ENCODE measurements at regions not wholly inside any gene's neighbourhood (a gene's known extent, or its start where the extent isn't known, plus 50 kb on each side); places are given as distances from the start of the nearest gene placed in this dataset.

DNA sequence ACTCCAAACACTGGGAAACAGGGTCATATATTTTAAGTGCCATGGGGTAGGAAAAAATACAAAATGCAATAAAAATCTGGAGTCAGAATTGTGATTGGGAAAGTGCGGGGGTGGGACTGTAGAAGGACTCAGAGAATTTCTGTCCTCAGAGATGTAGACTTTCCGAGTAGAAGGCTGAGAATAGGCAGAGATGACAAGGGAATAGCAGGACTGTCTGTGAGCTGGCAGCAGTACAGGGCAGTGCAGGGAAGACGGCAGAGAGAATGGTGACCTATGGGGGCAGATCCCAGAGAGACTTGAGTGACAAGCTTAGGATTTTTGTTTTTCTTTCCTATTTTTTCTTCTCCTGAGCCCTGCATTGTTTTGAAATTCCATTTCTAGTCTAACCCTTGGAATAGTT lies 127.6 kb downstream of the SLC16A9 start:
- ATAC-seq (ENCODE audit: low FRiP score in 2 of 2): no peak

DNA sequence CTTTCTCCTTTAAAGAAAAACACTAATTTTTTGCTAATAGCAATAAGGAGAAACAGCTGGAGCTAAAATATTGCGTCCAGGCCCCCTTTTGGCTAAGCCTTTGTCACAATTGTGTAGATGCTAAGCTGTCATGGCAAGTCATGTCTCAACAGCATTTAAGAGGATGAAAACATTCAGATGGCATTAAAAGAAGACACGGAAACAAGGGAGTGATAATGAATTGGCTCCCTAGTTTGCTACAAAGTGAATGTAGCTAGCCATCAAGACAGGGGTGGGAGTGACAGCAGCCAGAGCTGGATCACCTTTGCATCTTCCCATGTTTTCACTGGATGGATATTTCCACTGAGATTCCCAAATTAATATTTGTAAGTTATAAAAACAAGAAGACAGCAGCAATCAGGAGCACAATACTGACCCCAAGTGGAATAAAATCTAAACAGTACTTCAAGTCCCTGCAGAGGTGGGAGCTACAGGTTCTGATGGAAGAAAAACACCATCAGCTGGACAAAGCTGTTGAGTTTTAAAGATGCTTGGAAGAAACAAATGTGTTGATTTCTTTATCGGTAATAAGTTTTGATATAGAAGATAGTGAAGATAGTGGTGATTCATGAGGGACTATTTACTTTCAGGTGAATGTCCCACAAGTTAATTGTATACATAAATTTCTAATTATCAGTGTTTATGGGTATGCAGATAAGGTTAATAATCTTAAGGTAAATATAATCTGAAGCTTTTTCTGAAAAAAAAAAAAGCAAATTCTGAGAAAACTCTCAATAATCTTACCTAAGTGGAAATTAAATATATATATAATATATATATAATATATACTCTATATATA lies 129.4 kb downstream of the SLC16A9 start:
- ATAC-seq (ENCODE audit: low FRiP score in 2 of 2): peak in 1 of 2 donors; percentile 44
- no peak overlapping the region for H3K4me3 ChIP-seq

More for the DNA sequence above, 127.6 kb downstream of the SLC16A9 start:
- peaks cover 0 to 5% (median 3%) of the 10 kb centered on the region in 4 donors for H3K4me1 ChIP-seq
- H3K27ac ChIP-seq: no peak overlapping the region
- H3K4me3 ChIP-seq: no peak overlapping the region
- no peaks in the 10 kb centered on the region for H3K27me3 ChIP-seq
- no peak for DNase-seq
- no peaks in the 10 kb centered on the region for H3K9me3 ChIP-seq
- no peaks in the 10 kb centered on the region for H3K36me3 ChIP-seq
- 83 to 86% methylated on average over 3 of the region's 3 CpGs for WGBS, 2 donors
- TF ChIP-seq POLR2AphosphoS5 (IDR thresholded peaks at IDR 0.05) (no peak), EP300 (IDR thresholded peaks at IDR 0.05) (no peak)

DNA sequence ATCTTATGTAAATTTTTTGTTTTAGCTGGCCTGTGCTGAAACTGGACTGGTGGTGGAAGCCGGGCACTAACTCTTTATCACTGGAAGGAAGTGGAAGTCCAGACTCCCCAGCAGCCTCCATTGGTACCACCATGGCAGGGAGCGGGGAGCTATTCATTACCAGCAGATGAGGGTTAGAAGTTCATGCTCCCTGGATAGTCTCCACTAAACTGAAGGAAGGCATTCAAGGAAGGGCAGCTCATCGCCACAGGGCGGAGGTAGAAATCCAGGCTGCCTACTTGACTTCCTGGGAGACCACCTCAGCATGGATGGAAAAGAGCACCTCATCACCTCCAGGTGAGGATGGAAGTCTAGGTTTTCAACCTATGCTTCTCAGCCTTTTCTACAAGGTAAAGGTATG lies 130.9 kb downstream of the SLC16A9 start:
- no peak overlapping the region for H3K4me3 ChIP-seq
- H3K27me3 ChIP-seq: no peaks in the 10 kb centered on the region
- H3K27ac ChIP-seq: no peak overlapping the region
- H3K36me3 ChIP-seq: no peaks in the 10 kb centered on the region
- peaks cover 0 to 5% (median 0%) of the 10 kb centered on the region in 4 donors for H3K4me1 ChIP-seq
- no peaks in the 10 kb centered on the region for H3K9me3 ChIP-seq
- DNase-seq: no peak
- no peak for ATAC-seq (ENCODE audit: low FRiP score in 2 of 2)
- 90 to 97% methylated on average over 4 of the region's 4 CpGs for WGBS, 2 donors
- TF ChIP-seq POLR2AphosphoS5 (IDR thresholded peaks at IDR 0.05) (no peak), EP300 (IDR thresholded peaks at IDR 0.05) (no peak), POLR2A (IDR thresholded peaks at IDR 0.05) (no peak)
- TF ChIP-seq, protein P1, sequence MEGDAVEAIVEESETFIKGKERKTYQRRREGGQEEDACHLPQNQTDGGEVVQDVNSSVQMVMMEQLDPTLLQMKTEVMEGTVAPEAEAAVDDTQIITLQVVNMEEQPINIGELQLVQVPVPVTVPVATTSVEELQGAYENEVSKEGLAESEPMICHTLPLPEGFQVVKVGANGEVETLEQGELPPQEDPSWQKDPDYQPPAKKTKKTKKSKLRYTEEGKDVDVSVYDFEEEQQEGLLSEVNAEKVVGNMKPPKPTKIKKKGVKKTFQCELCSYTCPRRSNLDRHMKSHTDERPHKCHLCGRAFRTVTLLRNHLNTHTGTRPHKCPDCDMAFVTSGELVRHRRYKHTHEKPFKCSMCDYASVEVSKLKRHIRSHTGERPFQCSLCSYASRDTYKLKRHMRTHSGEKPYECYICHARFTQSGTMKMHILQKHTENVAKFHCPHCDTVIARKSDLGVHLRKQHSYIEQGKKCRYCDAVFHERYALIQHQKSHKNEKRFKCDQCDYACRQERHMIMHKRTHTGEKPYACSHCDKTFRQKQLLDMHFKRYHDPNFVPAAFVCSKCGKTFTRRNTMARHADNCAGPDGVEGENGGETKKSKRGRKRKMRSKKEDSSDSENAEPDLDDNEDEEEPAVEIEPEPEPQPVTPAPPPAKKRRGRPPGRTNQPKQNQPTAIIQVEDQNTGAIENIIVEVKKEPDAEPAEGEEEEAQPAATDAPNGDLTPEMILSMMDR (IDR thresholded peaks at IDR 0.05): no peak

More for the DNA sequence above, 129.4 kb downstream of the SLC16A9 start:
- Histone ChIP-seq H3K36me3 (no peaks in the 10 kb centered on the region), H3K9me3 (no peaks in the 10 kb centered on the region), H3K4me1 (peaks cover 0 to 5% (median 3%) of the 10 kb centered on the region in 4 donors), H3K27me3 (no peaks in the 10 kb centered on the region), H3K27ac (no peak overlapping the region)
- WGBS, 2 donors: 43 to 54% methylated on average over 3 of the region's 3 CpGs
- no peak for DNase-seq
- TF ChIP-seq EP300 (IDR thresholded peaks at IDR 0.05) (no peak), POLR2AphosphoS5 (IDR thresholded peaks at IDR 0.05) (no peak), POLR2A (IDR thresholded peaks at IDR 0.05) (no peak)
- TF ChIP-seq, protein P1 (IDR thresholded peaks at IDR 0.05): peak in 3 of 6 experiments; percentile 18 to 29 (median 21)

DNA sequence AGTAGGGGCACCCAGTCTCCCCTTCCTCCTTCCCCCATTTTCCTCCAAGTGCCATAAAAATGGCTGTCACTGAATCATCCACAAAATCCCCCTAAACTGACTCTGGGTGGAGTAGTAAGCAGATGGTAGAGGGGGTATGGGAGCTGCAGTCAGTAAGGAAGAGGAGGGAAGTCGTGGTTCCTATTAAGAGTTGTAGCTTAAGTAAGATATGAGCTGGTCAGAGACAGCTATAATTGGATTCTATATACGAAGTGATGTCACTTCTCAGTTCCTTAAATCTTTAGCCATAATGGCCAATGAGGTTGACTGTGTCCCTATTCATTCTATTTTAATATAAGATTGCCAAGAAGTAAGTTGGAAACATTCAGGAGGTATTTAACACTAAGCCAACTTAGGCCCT lies 131.7 kb downstream of the SLC16A9 start:
- 64 to 70% methylated on average over 2 of the region's 2 CpGs for WGBS, 2 donors
- Histone ChIP-seq H3K4me1 (peaks cover 0 to 5% (median 0%) of the 10 kb centered on the region in 4 donors), H3K9me3 (no peaks in the 10 kb centered on the region), H3K27ac (no peak overlapping the region), H3K27me3 (no peaks in the 10 kb centered on the region), H3K4me3 (no peak overlapping the region), H3K36me3 (no peaks in the 10 kb centered on the region)
- DNase-seq: no peak
- ATAC-seq (ENCODE audit: low FRiP score in 2 of 2): no peak
- TF ChIP-seq POLR2AphosphoS5 (IDR thresholded peaks at IDR 0.05) (no peak), POLR2A (IDR thresholded peaks at IDR 0.05) (no peak), EP300 (IDR thresholded peaks at IDR 0.05) (no peak)
- TF ChIP-seq, protein P1 (IDR thresholded peaks at IDR 0.05): no peak

DNA sequence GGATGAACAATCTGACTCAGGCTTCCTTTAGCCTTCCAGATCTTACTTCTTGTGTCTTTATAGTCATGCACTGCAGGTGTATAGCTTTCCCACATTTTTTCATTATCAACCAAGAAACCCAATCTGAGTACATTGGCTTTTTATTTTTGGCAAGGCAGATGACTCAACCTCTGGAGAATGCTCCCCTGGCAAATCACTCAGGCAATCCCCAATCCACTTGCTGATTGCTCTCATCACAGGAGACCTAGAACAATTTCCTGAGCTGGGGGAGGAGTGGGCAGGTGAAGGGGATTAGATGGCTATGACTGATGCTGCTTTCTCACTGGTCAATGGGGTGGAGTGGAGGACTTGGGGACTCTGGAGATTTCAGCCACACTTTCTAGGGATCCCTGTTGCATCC lies 134.4 kb downstream of the SLC16A9 start:
- H3K36me3 ChIP-seq: no peaks in the 10 kb centered on the region
- no peaks in the 10 kb centered on the region for H3K9me3 ChIP-seq
- no peak overlapping the region for H3K27ac ChIP-seq
- H3K27me3 ChIP-seq: no peaks in the 10 kb centered on the region
- H3K4me1 ChIP-seq: peaks cover 0 to 5% (median 0%) of the 10 kb centered on the region in 4 donors
- no peak for ATAC-seq (ENCODE audit: low FRiP score in 2 of 2)
- DNase-seq: no peak
- no peak overlapping the region for H3K4me3 ChIP-seq
- TF ChIP-seq, protein P1 (IDR thresholded peaks at IDR 0.05): no peak
- TF ChIP-seq POLR2A (IDR thresholded peaks at IDR 0.05) (no peak), EP300 (IDR thresholded peaks at IDR 0.05) (no peak), POLR2AphosphoS5 (IDR thresholded peaks at IDR 0.05) (no peak)
